ENCODE measurements at regions not wholly inside any gene's neighbourhood (a gene's known extent, or its start where the extent isn't known, plus 50 kb on each side); places are given as distances from the start of the nearest gene placed in this dataset.

- Histone ChIP-seq H3K4me3 (ENCODE audit: control extremely low read depth in 1 of 5, extremely low read depth in 1 of 5, insufficient read depth in 1 of 5, low read depth in 2 of 5, low read length in 4 of 5) (no peak overlapping the region), H3K27me3 (replicated peaks in 1 of 4; ENCODE audit: control extremely low read depth in 1 of 4, control insufficient read depth in 3 of 4, insufficient read depth in 4 of 4, low read length in 3 of 4) (no peaks in the 10 kb centered on the region), H3K79me2 (ENCODE audit: control insufficient read depth, insufficient read depth, low read length) (no peaks in the 10 kb centered on the region), H3K4me2 (replicated peaks; ENCODE audit: low read depth, low read length, poor library complexity, severe bottlenecking) (no peak overlapping the region), H4K20me1 (ENCODE audit: control insufficient read depth, insufficient read depth, low read length, poor library complexity, severe bottlenecking) (no peaks in the 10 kb centered on the region), H2AFZ (ENCODE audit: insufficient read depth, low read depth, low read length, poor library complexity, severe bottlenecking) (no peak overlapping the region), H3K9me3 (ENCODE audit: control extremely low read depth in 1 of 3, control insufficient read depth in 2 of 3, insufficient read depth in 1 of 3, low read length in 2 of 3) (no peaks in the 10 kb centered on the region), H3K4me1 (ENCODE audit: control insufficient read depth in 2 of 2, insufficient read depth in 2 of 2, low read length in 2 of 2) (no peaks in the 10 kb centered on the region), H3K27ac (ENCODE audit: low read length in 2 of 2) (no peak overlapping the region), H3K9ac (ENCODE audit: low read length) (no peak overlapping the region), H3K36me3 (replicated peaks in 1 of 2; ENCODE audit: control extremely low read depth in 1 of 2, control insufficient read depth in 1 of 2, extremely low read depth in 1 of 2, insufficient read depth in 2 of 2, low read length in 1 of 2) (no peaks in the 10 kb centered on the region)
- DNase-seq (no peak), ATAC-seq (ENCODE audit: low read depth) (no peak)
- Mint-ChIP-seq H3K27me3 (peaks cover 8% of the 10 kb centered on the region), H3K4me3 (no peak overlapping the region), H3K9me3 (ENCODE audit: insufficient read depth) (no peaks in the 10 kb centered on the region), H3K27ac (no peak overlapping the region), H3K4me1 (no peaks in the 10 kb centered on the region)
- TF ChIP-seq CTCF (IDR thresholded peaks at IDR 0.05) (no peak), EZH2 (IDR thresholded peaks at IDR 0.05; ENCODE audit: borderline replicate concordance, insufficient read depth, low read depth, low read length, poor library complexity, severe bottlenecking) (no peak)
- ChIA-PET CTCF (no interaction called here), POLR2A (no interaction called here)
- intact Hi-C loops (cut with micrococcal nuclease): no loop called here
- WGBS (ENCODE audit: insufficient coverage): no CpG with 5 or more reads among the region's 2 CpGs
Observed at GRCh38 chr3:177931346-177931745, 604.9 kb upstream of the KCNMB2 start.

DNA sequence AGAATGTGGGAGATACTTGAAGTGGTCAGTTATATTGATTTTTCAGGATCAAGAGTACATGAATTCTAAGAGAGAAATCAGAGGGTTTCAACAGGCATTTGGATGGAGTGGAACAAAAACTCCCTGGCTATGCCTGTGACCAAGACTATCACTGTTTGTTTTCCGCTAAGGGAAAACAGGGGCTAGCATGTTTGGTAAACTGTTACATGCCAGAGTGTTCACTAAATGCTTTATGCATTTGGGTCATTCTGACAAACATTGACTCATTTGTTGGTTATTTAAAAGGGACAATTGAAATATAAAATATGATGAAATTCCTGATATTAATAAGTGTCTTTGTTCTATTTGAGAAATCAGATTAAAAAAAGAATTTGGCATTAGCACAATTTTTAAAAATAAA, 603.9 kb upstream of the KCNMB2 start:
- no peaks in the 10 kb centered on the region for H3K4me1 ChIP-seq (ENCODE audit: control insufficient read depth in 2 of 2, insufficient read depth in 2 of 2, low read length in 2 of 2)
- H4K20me1 ChIP-seq (ENCODE audit: control insufficient read depth, insufficient read depth, low read length, poor library complexity, severe bottlenecking): no peaks in the 10 kb centered on the region
- no peak overlapping the region for H2AFZ ChIP-seq (ENCODE audit: insufficient read depth, low read depth, low read length, poor library complexity, severe bottlenecking)
- TF ChIP-seq EZH2 (IDR thresholded peaks at IDR 0.05; ENCODE audit: borderline replicate concordance, insufficient read depth, low read depth, low read length, poor library complexity, severe bottlenecking) (no peak), CTCF (IDR thresholded peaks at IDR 0.05) (no peak)
- DNase-seq (no peak), ATAC-seq (ENCODE audit: low read depth) (no peak)
- CTCF ChIA-PET: no interaction called here
- no peak overlapping the region for H3K27ac ChIP-seq (ENCODE audit: low read length in 2 of 2)
- no peaks in the 10 kb centered on the region for H3K79me2 ChIP-seq (ENCODE audit: control insufficient read depth, insufficient read depth, low read length)
- intact Hi-C loops (cut with micrococcal nuclease): no loop called here
- no peak overlapping the region for H3K4me2 ChIP-seq (replicated peaks; ENCODE audit: low read depth, low read length, poor library complexity, severe bottlenecking)
- POLR2A ChIA-PET: no interaction called here
- no peaks in the 10 kb centered on the region for H3K36me3 ChIP-seq (replicated peaks in 1 of 2; ENCODE audit: control extremely low read depth in 1 of 2, control insufficient read depth in 1 of 2, extremely low read depth in 1 of 2, insufficient read depth in 2 of 2, low read length in 1 of 2)
- H3K4me1 Mint-ChIP-seq: no peaks in the 10 kb centered on the region
- H3K27me3 ChIP-seq (replicated peaks in 1 of 4; ENCODE audit: control extremely low read depth in 1 of 4, control insufficient read depth in 3 of 4, insufficient read depth in 4 of 4, low read length in 3 of 4): no peaks in the 10 kb centered on the region
- H3K9me3 ChIP-seq (ENCODE audit: control extremely low read depth in 1 of 3, control insufficient read depth in 2 of 3, insufficient read depth in 1 of 3, low read length in 2 of 3): no peaks in the 10 kb centered on the region
- 100% methylated on average over 1 of the region's 1 CpG for WGBS (ENCODE audit: insufficient coverage)
- no peaks in the 10 kb centered on the region for H3K9me3 Mint-ChIP-seq (ENCODE audit: insufficient read depth)
- no peak overlapping the region for H3K4me3 ChIP-seq (ENCODE audit: control extremely low read depth in 1 of 5, extremely low read depth in 1 of 5, insufficient read depth in 1 of 5, low read depth in 2 of 5, low read length in 4 of 5)
- H3K27ac Mint-ChIP-seq: no peak overlapping the region
- no peak overlapping the region for H3K4me3 Mint-ChIP-seq
- H3K9ac ChIP-seq (ENCODE audit: low read length): no peak overlapping the region
- peaks cover 8% of the 10 kb centered on the region for H3K27me3 Mint-ChIP-seq
